Adrenal gland (tissue), 9 donors: ENCODE measurements at regions not wholly inside any gene's neighbourhood (a gene's known extent, or its start where the extent isn't known, plus 50 kb on each side); places are given as distances from the start of the nearest gene placed in this dataset.

Source experiments
- DNase-seq, 7 donors: peaks; one replicate each; pipeline ENCODE4 v3.0.0-alpha.2; 2019 to 2020
- H3K27ac ChIP-seq, 5 donors: fragments of 200-600 bp; sonication (generic) in 4 of 5; 1 replicate in 3 of 5; 2 replicates in 2 of 5; pipeline versions ENCODE4 v1.5.1 to v1.8.0; 2016 to 2020; ENCODE audit warnings: mild to moderate bottlenecking in 1 of 5
- H3K27me3 ChIP-seq: fragments of 200-600 bp; 2 replicates; pipeline ENCODE4 v1.8.0; 2021
- H3K36me3 ChIP-seq, 2 donors: fragments of 200-600 bp; replicated peaks in 1 of 2; 1 replicate in 1 of 2; 2 replicates in 1 of 2; pipeline versions ENCODE4 v1.5.1 to v1.8.0; 2018 to 2022
- H3K4me1 ChIP-seq, 2 donors: fragments of 200-600 bp; replicated peaks in 1 of 2; 1 replicate in 1 of 2; 2 replicates in 1 of 2; pipeline versions ENCODE4 v1.5.1 to v1.8.0; 2018 to 2021
- H3K4me3 ChIP-seq, 4 donors: fragments of 200-600 bp; sonication (generic) in 3 of 4; one replicate each; pipeline ENCODE4 v1.5.1; 2016 to 2018
- H3K9me3 ChIP-seq, 3 donors: fragments of 200-600 bp; sonication (generic) in 1 of 3; replicated peaks in 1 of 3; 1 replicate in 2 of 3; 2 replicates in 1 of 3; pipeline versions ENCODE4 v1.5.1 to v1.8.0; 2016 to 2021
- POLR2A ChIP-seq, 2 donors: fragments of 450-650 bp; IDR thresholded peaks; one replicate each; pipeline ENCODE4 v1.6.1; 2017; ENCODE audit warnings: antibody characterized with exemption in 2 of 2, mild to moderate bottlenecking in 2 of 2, moderate library complexity in 1 of 2
- WGBS, 4 donors: extraction: QIAGEN DNeasy Blood & Tissue Kit in 2 of 4; methylation state at CpG; one replicate each; pipeline versions ENCODE4 v1.1.5 to v1.1.7; 2013 to 2017; 5-methylcytosine and 5-hydroxymethylcytosine counted together
- intact Hi-C, 2 donors: fragments of 100-400 bp; cut with DNase I; formaldehyde crosslinking; loops; one replicate each; pipeline versions ENCODE4 v1.14.1 to v1.15.0; 2022 to 2023
- TF ChIP-seq, protein P1 (sequence below), 6 experiments: fragments of 450-650 bp in 4 of 6; fragments of 200-600 bp in 2 of 6; sonication (generic) in 1 of 6; IDR thresholded peaks; 1 replicate in 5 of 6; 2 replicates in 1 of 6; pipeline versions ENCODE4 v1.5.1 to v1.8.0; 2016 to 2021; ENCODE audit warnings: antibody characterized with exemption in 6 of 6, mild to moderate bottlenecking in 2 of 6, moderate library complexity in 1 of 6
- donor health status: healthy with polysubstance abuse.
- donor health status: Bipolar disorder and iron deficiency.
- donor health status: DM: yes; HTN: yes; CAD: no.
- donor health status: DM: no; HTN: no; CAD: no.
- donor health status: DM: no; HTN: no; CAD: no.

DNA sequence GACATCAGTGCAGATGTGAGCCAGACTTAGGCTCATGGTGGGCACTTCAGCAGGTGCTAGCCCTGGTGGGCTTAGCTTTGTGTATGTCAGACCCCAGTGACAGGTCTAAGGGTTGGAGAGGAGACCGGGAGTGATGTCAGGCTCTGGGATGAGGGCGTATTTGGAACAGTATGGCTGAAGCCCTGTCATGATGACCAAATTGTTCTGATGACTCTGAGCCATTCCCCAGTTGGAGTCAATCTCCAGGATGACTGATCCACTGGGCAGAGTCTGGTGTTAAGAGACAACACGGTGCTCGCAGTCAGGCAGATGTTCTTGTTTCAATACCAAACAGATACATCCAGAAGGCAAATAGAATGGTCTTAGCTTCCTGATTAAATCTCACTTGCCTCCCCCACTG, 241.5 kb downstream of the SOX11 start:
- DNase-seq: no peak
- no peak overlapping the region for H3K4me3 ChIP-seq
- no peaks in the 10 kb centered on the region for H3K27me3 ChIP-seq
- no peak overlapping the region for H3K27ac ChIP-seq
- no peaks in the 10 kb centered on the region for H3K9me3 ChIP-seq
- TF ChIP-seq, protein P1, sequence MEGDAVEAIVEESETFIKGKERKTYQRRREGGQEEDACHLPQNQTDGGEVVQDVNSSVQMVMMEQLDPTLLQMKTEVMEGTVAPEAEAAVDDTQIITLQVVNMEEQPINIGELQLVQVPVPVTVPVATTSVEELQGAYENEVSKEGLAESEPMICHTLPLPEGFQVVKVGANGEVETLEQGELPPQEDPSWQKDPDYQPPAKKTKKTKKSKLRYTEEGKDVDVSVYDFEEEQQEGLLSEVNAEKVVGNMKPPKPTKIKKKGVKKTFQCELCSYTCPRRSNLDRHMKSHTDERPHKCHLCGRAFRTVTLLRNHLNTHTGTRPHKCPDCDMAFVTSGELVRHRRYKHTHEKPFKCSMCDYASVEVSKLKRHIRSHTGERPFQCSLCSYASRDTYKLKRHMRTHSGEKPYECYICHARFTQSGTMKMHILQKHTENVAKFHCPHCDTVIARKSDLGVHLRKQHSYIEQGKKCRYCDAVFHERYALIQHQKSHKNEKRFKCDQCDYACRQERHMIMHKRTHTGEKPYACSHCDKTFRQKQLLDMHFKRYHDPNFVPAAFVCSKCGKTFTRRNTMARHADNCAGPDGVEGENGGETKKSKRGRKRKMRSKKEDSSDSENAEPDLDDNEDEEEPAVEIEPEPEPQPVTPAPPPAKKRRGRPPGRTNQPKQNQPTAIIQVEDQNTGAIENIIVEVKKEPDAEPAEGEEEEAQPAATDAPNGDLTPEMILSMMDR (IDR thresholded peaks at IDR 0.05): no peak
- no peak for TF ChIP-seq POLR2A (IDR thresholded peaks at IDR 0.05)
- H3K4me1 ChIP-seq: no peaks in the 10 kb centered on the region
- H3K36me3 ChIP-seq: no peaks in the 10 kb centered on the region
- intact Hi-C loops: no loop called here
- 72 to 93% (median 79%) methylated on average over 4 of the region's 4 CpGs for WGBS, 4 donors

DNA sequence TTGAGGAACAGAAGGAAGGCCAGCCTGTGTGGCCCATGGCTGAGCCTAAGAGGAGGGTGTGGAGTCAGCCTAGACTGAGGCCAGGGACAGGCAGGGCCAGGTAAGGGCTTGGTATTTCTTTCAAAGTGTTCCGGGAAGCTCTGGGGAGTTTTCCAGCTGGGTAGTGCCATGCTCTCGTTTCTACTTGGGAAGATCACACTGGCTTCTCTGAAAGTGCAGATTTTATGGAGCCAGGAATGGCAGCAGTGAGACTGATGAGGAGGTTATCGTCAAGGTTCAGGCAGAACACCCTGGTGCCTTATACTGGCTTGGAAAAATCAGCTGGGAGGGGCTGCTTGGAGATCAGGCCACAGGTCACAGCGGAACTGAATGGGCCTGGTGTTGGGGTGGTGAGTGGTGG, 245.1 kb downstream of the SOX11 start:
- no peak overlapping the region for H3K4me3 ChIP-seq
- H3K4me1 ChIP-seq: no peaks in the 10 kb centered on the region
- no peak for TF ChIP-seq POLR2A (IDR thresholded peaks at IDR 0.05)
- TF ChIP-seq, protein P1 (IDR thresholded peaks at IDR 0.05): no peak
- no peaks in the 10 kb centered on the region for H3K36me3 ChIP-seq
- no peaks in the 10 kb centered on the region for H3K9me3 ChIP-seq
- WGBS, 4 donors: 70 to 82% (median 72%) methylated on average over 4 of the region's 4 CpGs
- intact Hi-C loops: no loop called here
- DNase-seq: no peak
- H3K27me3 ChIP-seq: no peaks in the 10 kb centered on the region
- H3K27ac ChIP-seq: no peak overlapping the region

DNA sequence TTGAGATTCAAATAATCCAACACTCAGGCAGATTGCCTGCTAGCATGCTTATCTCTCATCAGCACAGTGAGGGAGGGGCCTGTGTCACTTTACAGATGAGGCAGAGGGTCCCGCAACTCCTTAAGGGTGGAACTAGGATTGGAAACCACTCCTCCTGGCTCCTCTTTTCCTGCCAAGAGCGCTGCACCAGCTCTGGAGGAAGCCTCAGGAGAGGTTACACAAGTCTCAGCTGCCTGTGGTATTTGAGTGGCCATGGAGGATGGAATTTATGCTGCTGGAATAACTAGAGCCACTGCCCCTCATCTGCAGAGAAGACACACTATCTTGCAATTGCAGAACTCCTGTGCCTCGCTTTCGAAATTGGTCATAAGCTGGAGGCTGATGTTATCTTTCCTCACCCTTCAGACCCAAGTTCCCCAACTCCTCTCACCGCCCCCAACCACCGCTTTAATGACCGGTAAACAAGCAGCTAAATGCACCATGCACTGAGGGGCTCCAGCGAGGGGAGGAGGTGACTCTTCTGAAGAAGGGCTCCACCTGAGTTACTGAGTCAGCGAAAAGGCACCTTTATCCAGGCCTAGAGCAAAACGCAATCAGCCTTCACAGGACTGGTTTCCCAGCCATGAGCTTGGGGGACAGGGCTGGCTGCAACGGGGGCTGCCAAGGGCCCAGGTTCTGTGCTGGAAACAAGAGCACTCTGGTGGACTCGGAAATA, 245.8 kb downstream of the SOX11 start:
- no peaks in the 10 kb centered on the region for H3K4me1 ChIP-seq
- TF ChIP-seq POLR2A (IDR thresholded peaks at IDR 0.05): no peak
- TF ChIP-seq, protein P1 (IDR thresholded peaks at IDR 0.05): no peak
- 56 to 64% (median 61%) methylated on average over 8 to 12 of the region's 12 CpGs for WGBS, 4 donors
- no peaks in the 10 kb centered on the region for H3K27me3 ChIP-seq
- H3K27ac ChIP-seq: no peak overlapping the region
- intact Hi-C loops: no loop called here
- DNase-seq: no peak
- no peaks in the 10 kb centered on the region for H3K9me3 ChIP-seq
- no peak overlapping the region for H3K4me3 ChIP-seq
- H3K36me3 ChIP-seq: no peaks in the 10 kb centered on the region

DNA sequence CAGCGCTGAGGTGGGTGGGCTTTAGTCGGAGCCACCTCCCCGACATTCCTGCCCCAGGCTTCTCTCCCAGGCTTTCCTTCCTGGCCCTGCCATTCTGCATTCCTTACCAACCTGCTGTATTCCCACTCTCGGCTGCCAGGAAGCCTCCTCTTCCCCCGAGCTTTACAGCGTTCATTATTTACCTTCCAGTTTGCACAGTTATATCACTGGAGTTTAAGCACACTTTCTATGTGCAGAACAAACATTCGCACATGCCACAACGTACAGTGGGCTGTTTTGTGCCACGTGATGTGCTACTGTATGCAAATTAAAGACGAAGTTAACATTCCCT, 246.3 kb downstream of the SOX11 start:
- no peak for TF ChIP-seq POLR2A (IDR thresholded peaks at IDR 0.05)
- TF ChIP-seq, protein P1 (IDR thresholded peaks at IDR 0.05): no peak
- H3K4me1 ChIP-seq: no peaks in the 10 kb centered on the region
- 38 to 46% (median 44%) methylated on average over 10 of the region's 10 CpGs for WGBS, 4 donors
- intact Hi-C loops: no loop called here
- no peak for DNase-seq
- no peak overlapping the region for H3K4me3 ChIP-seq
- H3K27ac ChIP-seq: no peak overlapping the region
- no peaks in the 10 kb centered on the region for H3K27me3 ChIP-seq
- H3K9me3 ChIP-seq: no peaks in the 10 kb centered on the region
- no peaks in the 10 kb centered on the region for H3K36me3 ChIP-seq
